ENCODE measurements at regions not wholly inside any gene's neighbourhood (a gene's known extent, or its start where the extent isn't known, plus 50 kb on each side); places are given as distances from the start of the nearest gene placed in this dataset.
"Not testable (repeated sequence)": the region's sequence is repeated elsewhere in the genome, so short reads cannot be mapped to it uniquely, and the experiment has no call there.

GRCh38 chr1:199058281-199058680 is 419.4 kb downstream of the PTPRC start:
- no peak for DNase-seq

GRCh38 chr1:199064971-199065370 is 426.1 kb downstream of the PTPRC start:
- no peak for DNase-seq

GRCh38 chr1:199067483-199067882 is 428.6 kb downstream of the PTPRC start:
- no peak for DNase-seq

GRCh38 chr1:199071080-199071479 is 432.2 kb downstream of the PTPRC start:
- DNase-seq, result no peak

GRCh38 chr1:199073166-199073565 is 434.3 kb downstream of the PTPRC start:
- peak; percentile 82 for DNase-seq

- DNase-seq, result no peak
These were observed 437.0 kb downstream of the PTPRC start for GRCh38 chr1:199075792-199076191.

- DNase-seq, result no peak
These were observed 441.2 kb downstream of the PTPRC start for GRCh38 chr1:199079994-199080393.

- DNase-seq, result no peak
These were observed 442.9 kb downstream of the PTPRC start for GRCh38 chr1:199081739-199082138.

GRCh38 chr1:199082778-199083389 is 444.0 kb downstream of the PTPRC start:
- no peak for DNase-seq

GRCh38 chr1:199083680-199084079 is 444.8 kb downstream of the PTPRC start:
- no peak for DNase-seq

GRCh38 chr1:199084293-199084692 is 445.5 kb downstream of the PTPRC start:
- DNase-seq, result no peak

GRCh38 chr1:199085903-199086302 is 447.1 kb downstream of the PTPRC start:
- no peak for DNase-seq

- DNase-seq, result no peak
These were observed 448.3 kb downstream of the PTPRC start for GRCh38 chr1:199087144-199087543.

GRCh38 chr1:199089393-199090122 is 450.7 kb downstream of the PTPRC start:
- DNase-seq, result no peak

GRCh38 chr1:199095628-199096027 is 456.8 kb downstream of the PTPRC start:
- DNase-seq, result not testable (repeated sequence)

GRCh38 chr1:199096591-199096990 is 457.8 kb downstream of the PTPRC start:
- no peak for DNase-seq

- no peak for DNase-seq
These were observed 459.6 kb downstream of the PTPRC start for GRCh38 chr1:199098468-199098867.

GRCh38 chr1:199101139-199101538 is 462.3 kb downstream of the PTPRC start:
- no peak for DNase-seq

- DNase-seq, result no peak
These were observed 462.8 kb downstream of the PTPRC start for GRCh38 chr1:199101635-199102034.

GRCh38 chr1:199102239-199102638 is 463.4 kb downstream of the PTPRC start:
- DNase-seq, result no peak

GRCh38 chr1:199109160-199109559 is 470.3 kb downstream of the PTPRC start:
- no peak for DNase-seq

GRCh38 chr1:199112365-199112764 is 473.5 kb downstream of the PTPRC start:
- DNase-seq, result no peak

- peak; percentile 43 for DNase-seq
These were observed 474.5 kb downstream of the PTPRC start for GRCh38 chr1:199113265-199113869.

- no peak for DNase-seq
These were observed 477.6 kb downstream of the PTPRC start for GRCh38 chr1:199116488-199116887.

All from NCI-H1048 (cell line).